ENCODE measurements at regions not wholly inside any gene's neighbourhood (a gene's known extent, or its start where the extent isn't known, plus 50 kb on each side); places are given as distances from the start of the nearest gene placed in this dataset.
"Not testable (repeated sequence)": the region's sequence is repeated elsewhere in the genome, so short reads cannot be mapped to it uniquely, and the experiment has no call there.

- H3K9me3 Mint-ChIP-seq, result no peaks in the 10 kb centered on the region
Measured at GRCh38 chr12:25328072-25328712, 77.5 kb upstream of the KRAS start.

GRCh38 chr12:25327321-25327720, 76.6 kb upstream of the KRAS start:
- Mint-ChIP-seq H3K4me3 (no peak overlapping the region), H3K36me3 (ENCODE audit: insufficient read depth) (no peaks in the 10 kb centered on the region), H3K9me3 (no peaks in the 10 kb centered on the region), H3K4me1 (ENCODE audit: low read depth) (peaks cover 21% of the 10 kb centered on the region), H3K27me3 (ENCODE audit: low read depth) (no peaks in the 10 kb centered on the region)
- no peak for ATAC-seq
- no peak for DNase-seq

More at GRCh38 chr12:25328072-25328712, 77.5 kb upstream of the KRAS start:
- Mint-ChIP-seq H3K36me3 (ENCODE audit: insufficient read depth) (no peaks in the 10 kb centered on the region), H3K4me3 (no peak overlapping the region), H3K27me3 (ENCODE audit: low read depth) (no peaks in the 10 kb centered on the region), H3K4me1 (ENCODE audit: low read depth) (peaks cover 18% of the 10 kb centered on the region)
- no peak for ATAC-seq
- DNase-seq, result no peak

- Mint-ChIP-seq H3K36me3 (ENCODE audit: insufficient read depth) (no peaks in the 10 kb centered on the region), H3K9me3 (no peaks in the 10 kb centered on the region), H3K4me1 (ENCODE audit: low read depth) (peaks cover 29% of the 10 kb centered on the region), H3K27me3 (ENCODE audit: low read depth) (no peaks in the 10 kb centered on the region), H3K4me3 (no peak overlapping the region)
- no peak for ATAC-seq
- DNase-seq, result no peak
Measured at GRCh38 chr12:25326326-25326725, 75.6 kb upstream of the KRAS start.

GRCh38 chr12:25324861-25325260, 74.1 kb upstream of the KRAS start:
- Mint-ChIP-seq H3K36me3 (ENCODE audit: insufficient read depth) (no peaks in the 10 kb centered on the region), H3K9me3 (no peaks in the 10 kb centered on the region), H3K4me1 (ENCODE audit: low read depth) (peaks cover 44% of the 10 kb centered on the region), H3K4me3 (no peak overlapping the region), H3K27me3 (ENCODE audit: low read depth) (no peaks in the 10 kb centered on the region)
- ATAC-seq (no peak), DNase-seq (no peak)

- Mint-ChIP-seq H3K36me3 (ENCODE audit: insufficient read depth) (no peaks in the 10 kb centered on the region), H3K4me1 (ENCODE audit: low read depth) (peaks cover 48% of the 10 kb centered on the region), H3K9me3 (no peaks in the 10 kb centered on the region), H3K4me3 (peak overlapping the region; percentile 7), H3K27me3 (ENCODE audit: low read depth) (no peaks in the 10 kb centered on the region)
- DNase-seq, result no peak
- ATAC-seq, result no peak
Measured at GRCh38 chr12:25323581-25323982, 72.9 kb upstream of the KRAS start.

- Mint-ChIP-seq H3K27me3 (ENCODE audit: low read depth) (no peaks in the 10 kb centered on the region), H3K4me1 (ENCODE audit: low read depth) (peaks cover 48% of the 10 kb centered on the region), H3K9me3 (no peaks in the 10 kb centered on the region), H3K4me3 (peak overlapping the region; percentile 65), H3K36me3 (ENCODE audit: insufficient read depth) (no peaks in the 10 kb centered on the region)
- peak in 1 of 2 donors; percentile 30 for ATAC-seq
- no peak for DNase-seq
Measured at GRCh38 chr12:25322918-25323531, 72.3 kb upstream of the KRAS start.

- peaks cover 48% of the 10 kb centered on the region for H3K4me1 Mint-ChIP-seq (ENCODE audit: low read depth)
- H3K36me3 Mint-ChIP-seq (ENCODE audit: insufficient read depth), result no peaks in the 10 kb centered on the region
- no peak for ATAC-seq
- H3K9me3 Mint-ChIP-seq, result no peaks in the 10 kb centered on the region
- DNase-seq, result no peak
- no peaks in the 10 kb centered on the region for H3K27me3 Mint-ChIP-seq (ENCODE audit: low read depth)
- H3K4me3 Mint-ChIP-seq, result peak overlapping the region; percentile 65
Measured at GRCh38 chr12:25322351-25322750, 71.6 kb upstream of the KRAS start.

GRCh38 chr12:25321772-25322171, 71.0 kb upstream of the KRAS start:
- no peak overlapping the region for H3K4me3 Mint-ChIP-seq
- no peaks in the 10 kb centered on the region for H3K9me3 Mint-ChIP-seq
- no peaks in the 10 kb centered on the region for H3K27me3 Mint-ChIP-seq (ENCODE audit: low read depth)
- H3K4me1 Mint-ChIP-seq (ENCODE audit: low read depth), result peaks cover 48% of the 10 kb centered on the region
- no peak for DNase-seq
- H3K36me3 Mint-ChIP-seq (ENCODE audit: insufficient read depth), result no peaks in the 10 kb centered on the region
- ATAC-seq, result no peak

- no peak for DNase-seq
- no peaks in the 10 kb centered on the region for H3K9me3 Mint-ChIP-seq
Measured at GRCh38 chr12:25320123-25321006, 69.6 kb upstream of the KRAS start.

GRCh38 chr12:25319233-25319984, 68.7 kb upstream of the KRAS start:
- no peaks in the 10 kb centered on the region for H3K9me3 Mint-ChIP-seq
- no peak for DNase-seq
- no peak overlapping the region for H3K4me3 Mint-ChIP-seq
- H3K4me1 Mint-ChIP-seq (ENCODE audit: low read depth), result peaks cover 48% of the 10 kb centered on the region
- H3K36me3 Mint-ChIP-seq (ENCODE audit: insufficient read depth), result no peaks in the 10 kb centered on the region
- ATAC-seq, result no peak
- no peaks in the 10 kb centered on the region for H3K27me3 Mint-ChIP-seq (ENCODE audit: low read depth)

More at GRCh38 chr12:25320123-25321006, 69.6 kb upstream of the KRAS start:
- Mint-ChIP-seq H3K4me3 (no peak overlapping the region), H3K27me3 (ENCODE audit: low read depth) (no peaks in the 10 kb centered on the region), H3K4me1 (ENCODE audit: low read depth) (peaks cover 48% of the 10 kb centered on the region), H3K36me3 (ENCODE audit: insufficient read depth) (no peaks in the 10 kb centered on the region)
- ATAC-seq, result peak; percentile 75 to 76

GRCh38 chr12:25317553-25317952, 66.8 kb upstream of the KRAS start:
- no peaks in the 10 kb centered on the region for H3K27me3 Mint-ChIP-seq (ENCODE audit: low read depth)
- ATAC-seq (no peak), DNase-seq (no peak)
- H3K4me1 Mint-ChIP-seq (ENCODE audit: low read depth), result peaks cover 32% of the 10 kb centered on the region
- H3K4me3 Mint-ChIP-seq, result no peak overlapping the region
- no peaks in the 10 kb centered on the region for H3K36me3 Mint-ChIP-seq (ENCODE audit: insufficient read depth)
- no peaks in the 10 kb centered on the region for H3K9me3 Mint-ChIP-seq

- Mint-ChIP-seq H3K9me3 (no peaks in the 10 kb centered on the region), H3K36me3 (ENCODE audit: insufficient read depth) (no peaks in the 10 kb centered on the region), H3K4me1 (ENCODE audit: low read depth) (peaks cover 10% of the 10 kb centered on the region), H3K4me3 (no peak overlapping the region), H3K27me3 (ENCODE audit: low read depth) (no peaks in the 10 kb centered on the region)
- ATAC-seq (no peak), DNase-seq (no peak)
Measured at GRCh38 chr12:25315388-25315787, 64.7 kb upstream of the KRAS start.

GRCh38 chr12:25313266-25313990, 62.7 kb upstream of the KRAS start:
- not testable (repeated sequence) for ATAC-seq; H3K27me3 Mint-ChIP-seq (ENCODE audit: low read depth); H3K9me3 Mint-ChIP-seq; H3K4me1 Mint-ChIP-seq (ENCODE audit: low read depth); DNase-seq; H3K4me3 Mint-ChIP-seq; H3K36me3 Mint-ChIP-seq (ENCODE audit: insufficient read depth)

GRCh38 chr12:25311506-25311905, 60.8 kb upstream of the KRAS start:
- Mint-ChIP-seq H3K27me3 (ENCODE audit: low read depth) (no peaks in the 10 kb centered on the region), H3K4me3 (no peak overlapping the region), H3K36me3 (ENCODE audit: insufficient read depth) (no peaks in the 10 kb centered on the region), H3K4me1 (ENCODE audit: low read depth) (no peaks in the 10 kb centered on the region), H3K9me3 (no peaks in the 10 kb centered on the region)
- ATAC-seq, result no peak
- DNase-seq, result no peak

Data from activated T-cell treated with anti-CD3 and anti-CD28 coated beads, Interleukin-2, amount 50 U/mL, for 4 hours (primary cell).